ENCODE measurements at regions not wholly inside any gene's neighbourhood (a gene's known extent, or its start where the extent isn't known, plus 50 kb on each side); places are given as distances from the start of the nearest gene placed in this dataset.

- Histone ChIP-seq H3K4ac (ENCODE audit: low read depth, low read length) (no peak overlapping the region), H3K79me2 (ENCODE audit: insufficient read depth, low read length) (no peaks in the 10 kb centered on the region; the same call in 1 of the 2 replicates), H2BK5ac (ENCODE audit: insufficient read length, low read length) (no peak overlapping the region), H3K27me3 (ENCODE audit: insufficient read depth, low read length) (no peaks in the 10 kb centered on the region), H2BK120ac (ENCODE audit: low read depth, low read length, poor library complexity, severe bottlenecking) (no peak overlapping the region), H3K56ac (ENCODE audit: insufficient read length, low read depth, low read length) (no peak overlapping the region), H4K91ac (ENCODE audit: insufficient read length, low read depth, low read length) (no peak overlapping the region), H4K8ac (replicated peaks; ENCODE audit: insufficient read length, low read depth, low read length) (no peak overlapping the region), H3K79me1 (ENCODE audit: insufficient read depth, low read depth, low read length, poor library complexity, severe bottlenecking) (no peaks in the 10 kb centered on the region), H3K9ac (ENCODE audit: extremely low read depth, insufficient read length, low read length) (no peak overlapping the region), H3T11ph (ENCODE audit: low read length) (no peak overlapping the region), H2BK15ac (ENCODE audit: low read depth, low read length) (no peak overlapping the region), H3K9me3 (ENCODE audit: control insufficient read depth, low read depth, low read length) (no peaks in the 10 kb centered on the region), H2BK20ac (ENCODE audit: low read depth, low read length, poor library complexity, severe bottlenecking) (no peak overlapping the region), H4K20me1 (ENCODE audit: control insufficient read depth, insufficient read depth, insufficient read length) (peaks cover 2% of the 10 kb centered on the region), H2AK5ac (ENCODE audit: insufficient read length, low read length) (no peak overlapping the region), H3K18ac (ENCODE audit: insufficient read length, low read depth, low read length) (no peak overlapping the region), H3K23ac (ENCODE audit: insufficient read length, low read depth, low read length) (no peak overlapping the region), H4K5ac (ENCODE audit: insufficient read length, low read depth, low read length) (no peak overlapping the region), H3K23me2 (ENCODE audit: insufficient read length, low read depth, low read length, poor library complexity, severe bottlenecking) (no peaks in the 10 kb centered on the region), H2BK12ac (ENCODE audit: insufficient read length, low read depth, low read length) (no peak overlapping the region), H2AFZ (ENCODE audit: low read length) (no peak overlapping the region), H3K27ac (ENCODE audit: insufficient read length, low read depth, low read length) (no peak overlapping the region), H3K4me1 (ENCODE audit: insufficient read depth, low read length) (peaks cover 5% of the 10 kb centered on the region; the same call in 1 of the 2 replicates), H3K4me2 (ENCODE audit: insufficient read depth, insufficient read length, low read length) (no peak overlapping the region), H3K14ac (ENCODE audit: insufficient read depth, low read length) (no peak overlapping the region)
- H3K36me3 Mint-ChIP-seq (ENCODE audit: insufficient read depth in 1 of 3, low read depth in 3 of 3): peaks cover 0 to 20% (median 12%) of the 10 kb centered on the region in 3 experiments; a peak in 4 of 7 replicates
- H3K27me3 Mint-ChIP-seq (ENCODE audit: low read depth): no peaks in the 10 kb centered on the region
- H3K4me1 Mint-ChIP-seq: peaks cover 36 to 41% of the 10 kb centered on the region in 2 experiments
- no peak overlapping the region for H3K4me3 Mint-ChIP-seq
- DNase-seq: no peak
- H3K9me3 Mint-ChIP-seq: no peaks in the 10 kb centered on the region
- no CpG with 5 or more reads among the region's 7 CpGs for WGBS (ENCODE audit: extremely low coverage, insufficient read length, low lambda C conversion rate)
- H3K27ac Mint-ChIP-seq: peak overlapping the region in 1 of 3 experiments; percentile 68; a peak in 2 of 7 replicates
- TF ChIP-seq CTCF (conservative IDR thresholded peaks at IDR 0.05): no peak
Observed at GRCh38 chr22:27680636-27681035, 120.9 kb downstream of the MN1 start.
